H9 (cell line): ENCODE measurements at regions not wholly inside any gene's neighbourhood (a gene's known extent, or its start where the extent isn't known, plus 50 kb on each side); places are given as distances from the start of the nearest gene placed in this dataset.
A peak's percentile ranks its signal among the peaks of the same experiment; 100 is the strongest.

ENCODE experiments used
- DNase-seq: peaks from one replicate; pipeline ENCODE4 v3.0.0-alpha.2; 2017
- H2AFZ ChIP-seq: one replicate; pipeline ENCODE4 v1.6.1; 2013; ENCODE audit warnings: mild to moderate bottlenecking, low read length, control low read depth, moderate library complexity
- H2AK5ac ChIP-seq: 2 replicates; pipeline ENCODE4 v1.6.1; 2013; ENCODE audit warnings: low read length, control low read depth, mixed read lengths; ENCODE audit not compliant: insufficient read length
- H2BK120ac ChIP-seq: one replicate; pipeline ENCODE4 v1.6.1; 2013; ENCODE audit warnings: low read depth, mild to moderate bottlenecking, low read length, control low read depth, inconsistent platforms; ENCODE audit not compliant: poor library complexity, severe bottlenecking
- H2BK12ac ChIP-seq: 2 replicates; pipeline ENCODE4 v1.6.1; 2013; ENCODE audit warnings: low read length, control low read depth, mixed read lengths, low read depth; ENCODE audit not compliant: insufficient read length
- H2BK15ac ChIP-seq: 2 replicates; pipeline ENCODE4 v1.6.1; 2013; ENCODE audit warnings: low read depth, low read length, control low read depth
- H2BK20ac ChIP-seq: one replicate; pipeline ENCODE4 v1.6.1; 2013; ENCODE audit warnings: low read depth, mild to moderate bottlenecking, low read length, control low read depth, inconsistent platforms; ENCODE audit not compliant: poor library complexity, severe bottlenecking
- H2BK5ac ChIP-seq: 2 replicates; pipeline ENCODE4 v1.6.1; 2013; ENCODE audit warnings: low read length, control low read depth, mixed read lengths; ENCODE audit not compliant: insufficient read length
- H3K14ac ChIP-seq: 2 replicates; pipeline ENCODE4 v1.6.1; 2013; ENCODE audit warnings: low read length, control low read depth; ENCODE audit not compliant: insufficient read depth
- H3K18ac ChIP-seq: 2 replicates; pipeline ENCODE4 v1.6.1; 2013; ENCODE audit warnings: low read depth, mild to moderate bottlenecking, mixed read lengths, low read length, control low read depth; ENCODE audit not compliant: insufficient read length
- H3K23ac ChIP-seq: 2 replicates; pipeline ENCODE4 v1.6.1; 2013; ENCODE audit warnings: low read length, control low read depth, mixed read lengths, low read depth; ENCODE audit not compliant: insufficient read length
- H3K23me2 ChIP-seq: 2 replicates; pipeline ENCODE4 v1.6.1; 2013; ENCODE audit warnings: low read depth, mild to moderate bottlenecking, mixed read lengths, low read length, control low read depth; ENCODE audit not compliant: insufficient read length, poor library complexity, severe bottlenecking
- H3K27ac ChIP-seq: 2 replicates; pipeline ENCODE4 v1.5.1; 2013; ENCODE audit warnings: low read length, control low read depth, mixed read lengths, low read depth; ENCODE audit not compliant: insufficient read length
- H3K27me3 ChIP-seq: 2 replicates; pipeline ENCODE4 v1.6.1; 2013; ENCODE audit warnings: low read length, control low read depth, inconsistent platforms; ENCODE audit not compliant: insufficient read depth
- H3K4ac ChIP-seq: 2 replicates; pipeline ENCODE4 v1.6.1; 2013; ENCODE audit warnings: low read depth, mild to moderate bottlenecking, control low read depth, inconsistent platforms, low read length, moderate library complexity
- H3K4me1 ChIP-seq: 2 replicates; pipeline ENCODE4 v1.6.1; 2013; ENCODE audit warnings: low read length, control low read depth, inconsistent platforms; ENCODE audit not compliant: insufficient read depth
- H3K4me2 ChIP-seq: 2 replicates; pipeline ENCODE4 v1.6.1; 2013; ENCODE audit warnings: low read length, control low read depth, mixed read lengths; ENCODE audit not compliant: insufficient read length, insufficient read depth
- H3K56ac ChIP-seq: 2 replicates; pipeline ENCODE4 v1.6.1; 2013; ENCODE audit warnings: low read depth, mild to moderate bottlenecking, mixed read lengths, low read length, control low read depth; ENCODE audit not compliant: insufficient read length
- H3K79me1 ChIP-seq: 2 replicates; pipeline ENCODE4 v1.6.1; 2013; ENCODE audit warnings: low read depth, mild to moderate bottlenecking, moderate library complexity, low read length, control low read depth, inconsistent platforms; ENCODE audit not compliant: insufficient read depth, poor library complexity, severe bottlenecking
- H3K79me2 ChIP-seq: 2 replicates; pipeline ENCODE4 v1.6.1; 2013; ENCODE audit warnings: low read length, control low read depth, inconsistent platforms; ENCODE audit not compliant: insufficient read depth
- H3K9ac ChIP-seq: 2 replicates; pipeline ENCODE4 v1.6.1; 2013; ENCODE audit warnings: low read length, control low read depth, mixed read lengths; ENCODE audit not compliant: insufficient read length; ENCODE audit errors: extremely low read depth
- H3K9me3 ChIP-seq: one replicate; pipeline ENCODE4 v1.6.1; 2013; ENCODE audit warnings: low read depth, low read length, inconsistent platforms; ENCODE audit not compliant: control insufficient read depth
- H3T11ph ChIP-seq: one replicate; pipeline ENCODE4 v1.6.1; 2013; ENCODE audit warnings: mild to moderate bottlenecking, low read length, control low read depth, inconsistent platforms
- H4K20me1 ChIP-seq: one replicate; pipeline ENCODE4 v1.6.1; 2013; ENCODE audit not compliant: control insufficient read depth, insufficient read length, insufficient read depth
- H4K5ac ChIP-seq: 2 replicates; pipeline ENCODE4 v1.6.1; 2013; ENCODE audit warnings: low read depth, mild to moderate bottlenecking, mixed read lengths, low read length, control low read depth; ENCODE audit not compliant: insufficient read length
- H4K8ac ChIP-seq: replicated peaks from 2 replicates; pipeline ENCODE4 v1.6.1; 2013; ENCODE audit warnings: low read length, control low read depth, mixed read lengths, low read depth; ENCODE audit not compliant: insufficient read length
- H4K91ac ChIP-seq: 2 replicates; pipeline ENCODE4 v1.6.1; 2013; ENCODE audit warnings: low read depth, mild to moderate bottlenecking, moderate library complexity, mixed read lengths, low read length, control low read depth; ENCODE audit not compliant: insufficient read length
- H3K27ac Mint-ChIP-seq, 3 experiments: 2 replicates in 2 of 3; 3 replicates in 1 of 3; pipeline ENCODE4 v1.8.0; 2020 to 2021; ENCODE audit warnings: mixed read lengths in 3 of 3, mild to moderate bottlenecking in 1 of 3, moderate library complexity in 1 of 3
- H3K27me3 Mint-ChIP-seq: 2 replicates; pipeline ENCODE4 v1.8.0; 2021; ENCODE audit warnings: low read depth, mild to moderate bottlenecking, moderate library complexity, mixed read lengths
- H3K36me3 Mint-ChIP-seq, 3 experiments: 2 replicates in 2 of 3; 3 replicates in 1 of 3; pipeline ENCODE4 v1.8.0; 2020 to 2021; ENCODE audit warnings: low read depth in 3 of 3, mixed read lengths in 3 of 3; ENCODE audit not compliant: insufficient read depth in 1 of 3
- H3K4me1 Mint-ChIP-seq, 2 experiments: 2 replicates each; pipeline ENCODE4 v1.8.0; 2020; ENCODE audit warnings: mixed read lengths in 2 of 2
- H3K4me3 Mint-ChIP-seq, 2 experiments: 2 replicates in 1 of 2; 3 replicates in 1 of 2; pipeline ENCODE4 v1.8.0; 2020 to 2021; ENCODE audit warnings: mild to moderate bottlenecking in 2 of 2, mixed read lengths in 2 of 2, moderate library complexity in 1 of 2
- H3K9me3 Mint-ChIP-seq, 2 experiments: 2 replicates in 1 of 2; 3 replicates in 1 of 2; pipeline ENCODE4 v1.8.0; 2020; ENCODE audit warnings: mild to moderate bottlenecking in 2 of 2, mixed read lengths in 2 of 2, moderate library complexity in 1 of 2
- CTCF ChIP-seq: fragments of 200-600 bp; sonication (generic); conservative IDR thresholded peaks from 3 replicates; pipeline ENCODE4 v1.8.0; 2021; ENCODE audit warnings: antibody characterized with exemption, mild to moderate bottlenecking
- WGBS: extraction: QIAGEN DNeasy Blood & Tissue Kit; methylation state at CpG from one replicate; pipeline ENCODE4 v1.1.7; 2013; ENCODE audit warnings: missing lambda C conversion rate, low lambda C conversion rate, mixed read lengths; ENCODE audit not compliant: insufficient read length; ENCODE audit errors: extremely low coverage; 5-methylcytosine and 5-hydroxymethylcytosine counted together

- peak overlapping the region; percentile 55 for H4K91ac ChIP-seq
- peaks cover 1% of the 10 kb centered on the region for H3K27me3 Mint-ChIP-seq
- H3K23ac ChIP-seq, result no peak overlapping the region
- H2BK12ac ChIP-seq, result no peak overlapping the region
- H2BK20ac ChIP-seq, result no peak overlapping the region
- no peak overlapping the region; the same call in 1 of the 2 replicates for H3K14ac ChIP-seq
- H4K5ac ChIP-seq, result no peak overlapping the region
- H3K56ac ChIP-seq, result no peak overlapping the region
- no peak overlapping the region for H3K27ac Mint-ChIP-seq
- H2BK15ac ChIP-seq, result no peak overlapping the region
- H3K23me2 ChIP-seq, result no peaks in the 10 kb centered on the region
- no peak for DNase-seq
- H3K27ac ChIP-seq, result no peak overlapping the region
- H3K79me1 ChIP-seq, result no peaks in the 10 kb centered on the region
- peaks cover 3% of the 10 kb centered on the region; the same call in 1 of the 2 replicates for H3K4me1 ChIP-seq
- no peak overlapping the region for H3K18ac ChIP-seq
- peaks cover 33 to 63% of the 10 kb centered on the region in 2 experiments for H3K4me1 Mint-ChIP-seq
- H3K4me2 ChIP-seq, result no peak overlapping the region
- H2AK5ac ChIP-seq, result no peak overlapping the region
- no peak overlapping the region for H4K8ac ChIP-seq
- WGBS, result no CpG with 5 or more reads among the region's 22 CpGs
- no peak overlapping the region for H3K9ac ChIP-seq
- no peak overlapping the region for H2BK5ac ChIP-seq
- TF ChIP-seq CTCF, result no peak
- H3K27me3 ChIP-seq, result no peaks in the 10 kb centered on the region
- no peak overlapping the region for H3K4ac ChIP-seq
- no peaks in the 10 kb centered on the region for H3K36me3 Mint-ChIP-seq
- H3K4me3 Mint-ChIP-seq, result no peak overlapping the region
- no peak overlapping the region for H3T11ph ChIP-seq
- no peak overlapping the region for H2BK120ac ChIP-seq
- H4K20me1 ChIP-seq, result no peaks in the 10 kb centered on the region
- no peaks in the 10 kb centered on the region for H3K79me2 ChIP-seq
- no peak overlapping the region for H2AFZ ChIP-seq
- peaks cover 0 to 7% of the 10 kb centered on the region in 2 experiments; a peak in 1 of 5 replicates for H3K9me3 Mint-ChIP-seq
- no peaks in the 10 kb centered on the region for H3K9me3 ChIP-seq
Measured at GRCh38 chr1:22267413-22268175, 124.7 kb upstream of the WNT4 start.
